B cell (primary cell): ENCODE measurements at regions not wholly inside any gene's neighbourhood (a gene's known extent, or its start where the extent isn't known, plus 50 kb on each side); places are given as distances from the start of the nearest gene placed in this dataset.

ENCODE experiments used
- ATAC-seq: fragments of 200-7000 bp; cut with Tn5 transposase; one replicate; pipeline ENCODE4 v1.10.0; 2021; ENCODE audit warnings: low read depth, mild to moderate bottlenecking, moderate number of reproducible peaks, moderate library complexity
- CTCF ChIA-PET: fragments of 350-600 bp; sonication (Branson Sonifier 250); formaldehyde crosslinking; loops from one replicate; lab custom pipeline; 2021; ENCODE audit warnings: antibody characterized with exemption, inconsistent platforms; lab: Charles Lee
- POLR2A ChIA-PET: fragments of 350-600 bp; sonication (Branson Sonifier 250); formaldehyde crosslinking; loops from one replicate; lab custom pipeline; 2021; ENCODE audit warnings: antibody characterized with exemption; lab: Charles Lee
- DNase-seq: peaks from one replicate; pipeline ENCODE4 v3.0.0; 2013
- H2AFZ ChIP-seq: 2 replicates; pipeline ENCODE4 v1.6.1; 2012; ENCODE audit warnings: mild to moderate bottlenecking, low read depth, low read length; ENCODE audit not compliant: insufficient read depth, poor library complexity, severe bottlenecking
- H3K27ac ChIP-seq, 2 donors: 1 replicate in 1 of 2; 2 replicates in 1 of 2; pipeline ENCODE4 v1.5.1; 2012 to 2013; ENCODE audit warnings: low read length in 2 of 2, mild to moderate bottlenecking in 2 of 2, moderate library complexity in 1 of 2
- H3K27me3 ChIP-seq, 4 experiments: fragments of 200-600 bp in 1 of 4; sonication (generic) in 1 of 4; replicated peaks in 1 of 4; 1 replicate in 2 of 4; 2 replicates in 2 of 4; pipeline versions ENCODE4 v1.6.1 to v1.7.0; 2013 to 2016; ENCODE audit warnings: low read length in 3 of 4, mild to moderate bottlenecking in 2 of 4, mixed read lengths in 1 of 4, moderate library complexity in 1 of 4; ENCODE audit not compliant: insufficient read depth in 4 of 4, control insufficient read depth in 3 of 4; ENCODE audit errors: control extremely low read depth in 1 of 4
- H3K36me3 ChIP-seq, 2 experiments: replicated peaks in 1 of 2; 1 replicate in 1 of 2; 2 replicates in 1 of 2; pipeline versions ENCODE4 v1.6.1 to v1.7.1; 2013; ENCODE audit warnings: low read length in 1 of 2; ENCODE audit not compliant: insufficient read depth in 2 of 2, control insufficient read depth in 1 of 2; ENCODE audit errors: control extremely low read depth in 1 of 2, extremely low read depth in 1 of 2
- H3K4me1 ChIP-seq, 2 donors: fragments of 200-600 bp in 1 of 2; sonication (generic) in 1 of 2; 1 replicate in 1 of 2; 2 replicates in 1 of 2; pipeline versions ENCODE4 v1.5.1 to v1.6.1; 2013 to 2017; ENCODE audit warnings: low read length in 2 of 2; ENCODE audit not compliant: control insufficient read depth in 2 of 2, insufficient read depth in 2 of 2
- H3K4me2 ChIP-seq: replicated peaks from 2 replicates; pipeline ENCODE3; 2012; ENCODE audit warnings: mild to moderate bottlenecking, low read depth, low read length; ENCODE audit not compliant: poor library complexity, severe bottlenecking
- H3K4me3 ChIP-seq, 5 experiments: fragments of 200-600 bp in 1 of 5; sonication (generic) in 1 of 5; 1 replicate in 3 of 5; 2 replicates in 2 of 5; pipeline versions ENCODE4 v1.5.1 to v1.7.0; 2011 to 2016; ENCODE audit warnings: low read length in 4 of 5, mild to moderate bottlenecking in 4 of 5, low read depth in 2 of 5, control low read depth in 1 of 5, moderate library complexity in 1 of 5; ENCODE audit not compliant: insufficient read depth in 1 of 5; ENCODE audit errors: control extremely low read depth in 1 of 5, extremely low read depth in 1 of 5
- H3K79me2 ChIP-seq: fragments of 200-600 bp; sonication (generic); one replicate; pipeline ENCODE4 v1.6.0; 2016; ENCODE audit warnings: low read length; ENCODE audit not compliant: control insufficient read depth, insufficient read depth
- H3K9ac ChIP-seq: fragments of 200-600 bp; sonication (generic); 2 replicates; pipeline ENCODE4 v1.6.1; 2017; ENCODE audit warnings: mild to moderate bottlenecking, low read length, moderate library complexity
- H3K9me3 ChIP-seq, 3 donors: one replicate each; pipeline versions ENCODE4 v1.6.1 to v1.7.1; 2013; ENCODE audit warnings: low read length in 2 of 3; ENCODE audit not compliant: control insufficient read depth in 2 of 3, insufficient read depth in 1 of 3; ENCODE audit errors: control extremely low read depth in 1 of 3
- H4K20me1 ChIP-seq: 2 replicates; pipeline ENCODE4 v1.6.0; 2012; ENCODE audit warnings: mild to moderate bottlenecking, low read length; ENCODE audit not compliant: insufficient read depth, control insufficient read depth, poor library complexity, severe bottlenecking
- H3K27ac Mint-ChIP-seq: one replicate; pipeline ENCODE4 v1.8.0; 2021; ENCODE audit warnings: mixed read lengths
- H3K27me3 Mint-ChIP-seq: one replicate; pipeline ENCODE4 v1.8.0; 2021; ENCODE audit warnings: mixed read lengths
- H3K4me1 Mint-ChIP-seq: one replicate; pipeline ENCODE4 v1.8.0; 2021; ENCODE audit warnings: mixed read lengths
- H3K4me3 Mint-ChIP-seq: one replicate; pipeline ENCODE4 v1.8.0; 2021; ENCODE audit warnings: mixed read lengths
- H3K9me3 Mint-ChIP-seq: one replicate; pipeline ENCODE4 v1.8.0; 2022; ENCODE audit warnings: mixed read lengths; ENCODE audit not compliant: insufficient read depth
- EZH2 ChIP-seq: IDR thresholded peaks from 2 replicates; pipeline ENCODE4 v1.6.1; 2012; ENCODE audit warnings: borderline replicate concordance, low read depth, mild to moderate bottlenecking, moderate library complexity, low read length; ENCODE audit not compliant: insufficient read depth, poor library complexity, severe bottlenecking
- WGBS: methylation state at CpG from one replicate; pipeline ENCODE4 v1.1.5; 2013; ENCODE audit warnings: missing lambda C conversion rate; ENCODE audit not compliant: insufficient coverage; 5-methylcytosine and 5-hydroxymethylcytosine counted together
- intact Hi-C: fragments of 100-400 bp; cut with micrococcal nuclease; formaldehyde crosslinking; loops from one replicate; pipeline ENCODE4 v1.10.0; 2022
- TF ChIP-seq, protein P1 (sequence below): fragments of 200-600 bp; IDR thresholded peaks from one replicate; pipeline ENCODE4 v1.8.0; 2022; ENCODE audit warnings: antibody characterized with exemption, mild to moderate bottlenecking

GRCh38 chr9:23162789-23163188 is 663.3 kb downstream of the ELAVL2 start:
- no peak overlapping the region for H3K27ac Mint-ChIP-seq
- no peaks in the 10 kb centered on the region for H3K36me3 ChIP-seq
- no peaks in the 10 kb centered on the region for H4K20me1 ChIP-seq
- no peak overlapping the region for H3K4me3 Mint-ChIP-seq
- H2AFZ ChIP-seq: no peak overlapping the region
- DNase-seq (no peak), ATAC-seq (no peak)
- peaks cover 2% of the 10 kb centered on the region for H3K9me3 Mint-ChIP-seq
- H3K27me3 ChIP-seq: no peaks in the 10 kb centered on the region
- no peak overlapping the region for H3K4me2 ChIP-seq
- no peaks in the 10 kb centered on the region for H3K79me2 ChIP-seq
- 96% methylated on average over 2 of the region's 3 CpGs for WGBS
- ChIA-PET POLR2A (no interaction called here), CTCF (no interaction called here)
- no peaks in the 10 kb centered on the region for H3K4me1 ChIP-seq
- TF ChIP-seq, protein P1, sequence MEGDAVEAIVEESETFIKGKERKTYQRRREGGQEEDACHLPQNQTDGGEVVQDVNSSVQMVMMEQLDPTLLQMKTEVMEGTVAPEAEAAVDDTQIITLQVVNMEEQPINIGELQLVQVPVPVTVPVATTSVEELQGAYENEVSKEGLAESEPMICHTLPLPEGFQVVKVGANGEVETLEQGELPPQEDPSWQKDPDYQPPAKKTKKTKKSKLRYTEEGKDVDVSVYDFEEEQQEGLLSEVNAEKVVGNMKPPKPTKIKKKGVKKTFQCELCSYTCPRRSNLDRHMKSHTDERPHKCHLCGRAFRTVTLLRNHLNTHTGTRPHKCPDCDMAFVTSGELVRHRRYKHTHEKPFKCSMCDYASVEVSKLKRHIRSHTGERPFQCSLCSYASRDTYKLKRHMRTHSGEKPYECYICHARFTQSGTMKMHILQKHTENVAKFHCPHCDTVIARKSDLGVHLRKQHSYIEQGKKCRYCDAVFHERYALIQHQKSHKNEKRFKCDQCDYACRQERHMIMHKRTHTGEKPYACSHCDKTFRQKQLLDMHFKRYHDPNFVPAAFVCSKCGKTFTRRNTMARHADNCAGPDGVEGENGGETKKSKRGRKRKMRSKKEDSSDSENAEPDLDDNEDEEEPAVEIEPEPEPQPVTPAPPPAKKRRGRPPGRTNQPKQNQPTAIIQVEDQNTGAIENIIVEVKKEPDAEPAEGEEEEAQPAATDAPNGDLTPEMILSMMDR: no peak
- H3K9ac ChIP-seq: no peak overlapping the region
- no peak overlapping the region for H3K27ac ChIP-seq
- peaks cover 0 to 9% (median 0%) of the 10 kb centered on the region in 3 donors for H3K9me3 ChIP-seq
- intact Hi-C loops: no loop called here
- H3K27me3 Mint-ChIP-seq: no peaks in the 10 kb centered on the region
- H3K4me3 ChIP-seq: no peak overlapping the region
- no peaks in the 10 kb centered on the region for H3K4me1 Mint-ChIP-seq

- ChIA-PET CTCF (no interaction called here), POLR2A (no interaction called here)
- Histone ChIP-seq H3K4me1 (no peaks in the 10 kb centered on the region), H4K20me1 (no peaks in the 10 kb centered on the region), H3K36me3 (no peaks in the 10 kb centered on the region), H3K9me3 (no peaks in the 10 kb centered on the region), H3K27me3 (no peaks in the 10 kb centered on the region), H3K9ac (no peak overlapping the region), H3K79me2 (no peaks in the 10 kb centered on the region), H2AFZ (no peak overlapping the region), H3K4me3 (no peak overlapping the region), H3K27ac (no peak overlapping the region), H3K4me2 (no peak overlapping the region)
- Mint-ChIP-seq H3K9me3 (peaks cover 7% of the 10 kb centered on the region), H3K27ac (no peak overlapping the region), H3K27me3 (no peaks in the 10 kb centered on the region), H3K4me1 (no peaks in the 10 kb centered on the region), H3K4me3 (no peak overlapping the region)
- intact Hi-C loops: no loop called here
- TF ChIP-seq, protein P1: no peak
- TF ChIP-seq EZH2: no peak
- no peak for ATAC-seq
- no peak for DNase-seq
These were observed 654.6 kb downstream of the ELAVL2 start for GRCh38 chr9:23171479-23171878.
